HepG2 (cell line): ENCODE measurements at regions not wholly inside any gene's neighbourhood (a gene's known extent, or its start where the extent isn't known, plus 50 kb on each side); places are given as distances from the start of the nearest gene placed in this dataset.

ENCODE experiments used
- ATAC-seq: fragments of 200-7000 bp; cut with Tn5 transposase; 3 replicates; pipeline ENCODE4 v1.9.1; 2020; ENCODE audit warnings: mild to moderate bottlenecking, moderate library complexity
- BruUV-seq: library from RNA; stranded (reverse); fragments of 400-500 nt; replicated peaks from 2 replicates; lab custom pipeline; 2021; lab: Mats Ljungman, UMichigan
- CTCF ChIA-PET: fragments of 300-600 bp; formaldehyde crosslinking; extraction: SDS; loops from one replicate; lab custom pipeline; 2021; ENCODE audit warnings: low total read pairs, inconsistent platforms, low intra/inter-chr PET ratio; lab: Yijun Ruan, JAX
- POLR2A ChIA-PET: fragments of 350-600 bp; sonication (Branson Sonifier 250); formaldehyde crosslinking; loops from one replicate; lab custom pipeline; 2020; ENCODE audit warnings: antibody characterized with exemption, inconsistent platforms; lab: Yijun Ruan, JAX
- DNase-seq: peaks from one replicate; pipeline ENCODE4 v3.0.0-alpha.2; 2015; ENCODE audit warnings: low spot score
- FAIRE-seq: peaks from 3 replicates; lab custom pipeline; 2011; peaks lifted over from hg19 to GRCh38; lab: Jason Lieb, UNC
- H2AFZ ChIP-seq: one replicate; pipeline ENCODE4 v1.6.1; 2011; ENCODE audit warnings: low read length, inconsistent platforms
- H3K27ac ChIP-seq: fragments of 300-600 bp; 3 replicates; pipeline ENCODE4 v1.8.0; 2011; ENCODE audit warnings: mixed run types, mild to moderate bottlenecking, mixed read lengths, low read length, inconsistent platforms; ENCODE audit not compliant: insufficient read depth; ENCODE audit errors: extremely low read length
- H3K27me3 ChIP-seq, 2 experiments: fragments of 200-600 bp in 1 of 2; 2 replicates in 1 of 2; 3 replicates in 1 of 2; pipeline versions ENCODE4 v1.6.0 to v1.8.0; 2011; ENCODE audit warnings: low read length in 2 of 2, mild to moderate bottlenecking in 2 of 2, moderate library complexity in 2 of 2, inconsistent platforms in 1 of 2; ENCODE audit not compliant: insufficient read depth in 2 of 2, control insufficient read depth in 1 of 2
- H3K36me3 ChIP-seq, 2 experiments: fragments of 200-600 bp in 1 of 2; replicated peaks in 1 of 2; 2 replicates in 1 of 2; 3 replicates in 1 of 2; pipeline versions ENCODE4 v1.5.1 to v1.8.0; 2011; ENCODE audit warnings: low read length in 2 of 2, inconsistent platforms in 1 of 2; ENCODE audit not compliant: insufficient read depth in 2 of 2, control insufficient read depth in 1 of 2
- H3K4me1 ChIP-seq: 2 replicates; pipeline ENCODE4 v1.5.1; 2012; ENCODE audit warnings: low read length, inconsistent platforms; ENCODE audit not compliant: insufficient read depth
- H3K4me2 ChIP-seq: 2 replicates; pipeline ENCODE4 v1.6.0; 2011; ENCODE audit warnings: low read depth, low read length, inconsistent platforms
- H3K4me3 ChIP-seq, 3 experiments: fragments of 200-600 bp in 1 of 3; sonication (generic), shearing (Covaris generic) in 1 of 3; replicated peaks in 1 of 3; 2 replicates each; pipeline ENCODE4 v1.5.1; 2011 to 2016; ENCODE audit warnings: low read length in 3 of 3, inconsistent platforms in 2 of 3, low read depth in 2 of 3, mild to moderate bottlenecking in 2 of 3, control low read depth in 1 of 3, mixed read lengths in 1 of 3; ENCODE audit not compliant: insufficient read depth in 1 of 3
- H3K79me2 ChIP-seq: one replicate; pipeline ENCODE4 v1.6.1; 2011; ENCODE audit warnings: low read length, inconsistent platforms; ENCODE audit not compliant: insufficient read depth
- H3K9ac ChIP-seq: 2 replicates; pipeline ENCODE4 v1.6.0; 2011; ENCODE audit warnings: mild to moderate bottlenecking, low read depth, low read length, inconsistent platforms; ENCODE audit not compliant: insufficient read depth
- H3K9me3 ChIP-seq: 2 replicates; pipeline ENCODE4 v1.5.1; 2012; ENCODE audit warnings: mild to moderate bottlenecking, low read length
- H4K20me1 ChIP-seq: 2 replicates; pipeline ENCODE4 v1.6.0; 2011; ENCODE audit warnings: inconsistent platforms, mild to moderate bottlenecking, low read length, moderate library complexity; ENCODE audit not compliant: insufficient read depth
- ADNP ChIP-seq: sonication (generic); formaldehyde crosslinking; IDR thresholded peaks from 2 replicates; pipeline ENCODE4 v1.4.0; 2020; ENCODE audit warnings: missing genetic modification reagents
- AGO1 ChIP-seq: fragments of 200-400 bp; formaldehyde crosslinking; IDR thresholded peaks from 2 replicates; pipeline ENCODE4 v1.6.1; 2017; ENCODE audit warnings: mild to moderate bottlenecking, low read depth, low read length, moderate library complexity; ENCODE audit not compliant: poor library complexity, severe bottlenecking
- KLF11 ChIP-seq: IDR thresholded peaks from 2 replicates; pipeline ENCODE4 v1.6.1; 2016; ENCODE audit warnings: missing compliant biosample characterization
- MEIS1 ChIP-seq: sonication (generic); formaldehyde crosslinking; IDR thresholded peaks from 2 replicates; pipeline ENCODE4 v1.9.0; 2021; ENCODE audit warnings: mild to moderate bottlenecking, missing genetic modification reagents, moderate library complexity, borderline replicate concordance
- NONO ChIP-seq, 2 experiments: fragments of 450-650 bp in 1 of 2; sonication (generic) in 1 of 2; formaldehyde crosslinking in 1 of 2; IDR thresholded peaks in 1 of 2; conservative IDR thresholded peaks in 1 of 2; 2 replicates each; pipeline versions ENCODE4 v1.6.1 to v1.8.0; 2017 to 2022; ENCODE audit warnings: mild to moderate bottlenecking in 1 of 2, missing genetic modification reagents in 1 of 2, moderate library complexity in 1 of 2
- PBX3 ChIP-seq: sonication (generic); formaldehyde crosslinking; IDR thresholded peaks from 2 replicates; pipeline ENCODE4 v1.8.1; 2023; ENCODE audit warnings: missing genetic modification reagents, inconsistent platforms, borderline replicate concordance
- PHB2 ChIP-seq: fragments of 450-650 bp; IDR thresholded peaks from 2 replicates; pipeline ENCODE4 v1.6.1; 2018; ENCODE audit not compliant: partially characterized antibody
- TGIF2 ChIP-seq: IDR thresholded peaks from 2 replicates; pipeline ENCODE4 v1.6.1; 2016; ENCODE audit warnings: control low read depth, missing compliant biosample characterization
- THYN1 ChIP-seq: sonication (generic); formaldehyde crosslinking; IDR thresholded peaks from 2 replicates; pipeline ENCODE4 v1.8.1; 2023; ENCODE audit warnings: low read depth, mild to moderate bottlenecking, moderate library complexity, missing genetic modification reagents, borderline replicate concordance
- ZKSCAN5 ChIP-seq: sonication (generic); formaldehyde crosslinking; IDR thresholded peaks from 2 replicates; pipeline ENCODE4 v1.5.1; 2020; ENCODE audit warnings: mild to moderate bottlenecking, missing genetic modification reagents
- ZNF235 ChIP-seq: sonication (generic); formaldehyde crosslinking; IDR thresholded peaks from 2 replicates; pipeline ENCODE4 v1.8.1; 2023; ENCODE audit warnings: mild to moderate bottlenecking, missing genetic modification reagents, borderline replicate concordance
- ZNF335 ChIP-seq: sonication (generic); formaldehyde crosslinking; IDR thresholded peaks from 2 replicates; pipeline ENCODE4 v1.4.0; 2020; ENCODE audit warnings: missing genetic modification reagents
- ZNF383 ChIP-seq: sonication (generic); formaldehyde crosslinking; IDR thresholded peaks from 2 replicates; pipeline ENCODE4 v1.4.0; 2020; ENCODE audit warnings: missing genetic modification reagents, mild to moderate bottlenecking, borderline replicate concordance
- ZNF550 ChIP-seq: sonication (generic); formaldehyde crosslinking; IDR thresholded peaks from 2 replicates; pipeline ENCODE4 v1.4.0; 2020; ENCODE audit warnings: mild to moderate bottlenecking, missing genetic modification reagents, borderline replicate concordance
- ZNF660 ChIP-seq: sonication (generic); formaldehyde crosslinking; IDR thresholded peaks from 2 replicates; pipeline ENCODE4 v1.5.1; 2020; ENCODE audit warnings: mild to moderate bottlenecking, low read depth, missing genetic modification reagents, borderline replicate concordance
- WGBS: methylation state at CpG from one replicate; pipeline ENCODE4 v1.1.6; 2017; ENCODE audit warnings: low lambda C conversion rate; 5-methylcytosine and 5-hydroxymethylcytosine counted together
- in situ Hi-C: cut with HindIII; loops from 2 replicates; pipeline ENCODE4 v1.10.0; 2017; ENCODE audit warnings: low pct_unique_long_range_greater_than_20kb; ENCODE audit not compliant: extremely low pct_ligation_motif_present
- intact Hi-C: fragments of 100-400 bp; cut with micrococcal nuclease; formaldehyde crosslinking; loops from one replicate; pipeline ENCODE4 v1.10.0; 2022; ENCODE audit not compliant: unreplicated experiment

GRCh38 chr2:155021618-155022017 is 323.1 kb downstream of the KCNJ3 start:
- TF ChIP-seq ZNF235 (CRISPR knock-in tag) (no peak), PHB2 (no peak), TGIF2 (no peak), ADNP (CRISPR knock-in tag) (no peak), AGO1 (no peak)
- TF ChIP-seq, all 625 proteins: peak for 0
- FAIRE-seq = no peak
- Histone ChIP-seq H3K4me3 (no peak overlapping the region), H3K4me2 (no peak overlapping the region), H2AFZ (no peak overlapping the region), H3K27ac (no peak overlapping the region), H3K9ac (no peak overlapping the region), H4K20me1 (no peaks in the 10 kb centered on the region), H3K27me3 (no peaks in the 10 kb centered on the region), H3K79me2 (no peaks in the 10 kb centered on the region), H3K36me3 (no peaks in the 10 kb centered on the region), H3K9me3 (no peaks in the 10 kb centered on the region), H3K4me1 (no peaks in the 10 kb centered on the region)
- BruUV-seq = no TSS peak
- CTCF ChIA-PET = no interaction called here
- ATAC-seq = no peak
- DNase-seq = no peak
- in situ Hi-C loops = no loop called here
- 0% methylated on average over 1 of the region's 1 CpG for WGBS
- intact Hi-C loops = no loop called here
- POLR2A ChIA-PET = no interaction called here

- Histone ChIP-seq H2AFZ (no peak overlapping the region), H3K4me3 (no peak overlapping the region), H3K9me3 (no peaks in the 10 kb centered on the region), H4K20me1 (no peaks in the 10 kb centered on the region), H3K4me2 (no peak overlapping the region), H3K9ac (no peak overlapping the region), H3K27ac (no peak overlapping the region), H3K27me3 (no peaks in the 10 kb centered on the region), H3K36me3 (no peaks in the 10 kb centered on the region), H3K4me1 (no peaks in the 10 kb centered on the region), H3K79me2 (no peaks in the 10 kb centered on the region)
- BruUV-seq = no TSS peak
- WGBS = 0% methylated on average over 1 of the region's 1 CpG
- intact Hi-C loops (no loop called here), in situ Hi-C loops (no loop called here)
- POLR2A ChIA-PET = no interaction called here
- no peak for TF ChIP-seq ZKSCAN5 (CRISPR knock-in tag)
- TF ChIP-seq ZNF550 (CRISPR knock-in tag) = no peak
- TF ChIP-seq ZNF660 (CRISPR knock-in tag) = no peak
- no peak for TF ChIP-seq ZNF383 (CRISPR knock-in tag)
- TF ChIP-seq KLF11 = no peak
- no peak for TF ChIP-seq MEIS1
- TF ChIP-seq THYN1 (CRISPR knock-in tag) = no peak
- no peak for TF ChIP-seq PBX3
- TF ChIP-seq NONO (IDR thresholded peaks at IDR 0.05) = no peak
- no peak for TF ChIP-seq NONO (CRISPR knock-in tag; conservative IDR thresholded peaks at IDR 0.05)
- no peak for TF ChIP-seq ZNF335 (CRISPR knock-in tag)
- DNase-seq (no peak), ATAC-seq (no peak), FAIRE-seq (no peak)
- CTCF ChIA-PET = no interaction called here
Measured at GRCh38 chr2:155020246-155020645, 321.8 kb downstream of the KCNJ3 start.
